ENCODE measurements at regions not wholly inside any gene's neighbourhood (a gene's known extent, or its start where the extent isn't known, plus 50 kb on each side); places are given as distances from the start of the nearest gene placed in this dataset.
"Not testable (repeated sequence)": the region's sequence is repeated elsewhere in the genome, so short reads cannot be mapped to it uniquely, and the experiment has no call there.

DNA sequence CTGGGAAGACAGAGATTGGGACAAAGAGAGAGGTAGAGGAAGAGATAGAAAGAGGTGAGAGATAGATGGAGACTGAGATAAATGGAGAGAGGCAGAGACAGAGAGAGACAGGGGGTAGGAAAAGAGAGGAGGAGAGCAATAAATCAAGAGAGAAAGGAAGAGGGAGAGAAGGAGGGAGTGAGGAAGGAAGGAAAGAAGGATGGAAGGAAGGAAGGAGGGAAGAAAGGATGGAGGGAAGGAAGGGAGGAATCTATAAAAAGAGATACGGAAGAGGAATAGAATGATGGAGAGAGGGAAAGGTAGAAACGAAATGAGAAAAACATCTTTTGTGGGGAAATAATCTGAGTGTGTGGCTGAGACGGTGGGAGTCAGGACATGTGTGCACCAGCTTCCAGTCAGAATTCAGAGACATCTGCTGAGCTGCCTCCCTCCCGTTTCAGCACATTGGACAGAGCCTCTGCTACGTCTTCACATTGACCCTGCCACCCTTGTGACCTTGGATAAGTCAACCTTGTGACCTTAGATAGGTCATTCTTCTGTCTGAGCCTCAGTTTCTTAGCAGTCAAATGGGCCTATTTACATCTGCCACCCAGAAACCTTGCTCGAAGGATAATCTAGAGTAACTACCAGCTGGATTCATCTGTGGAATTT is 417.8 kb downstream of the MIAT start:
- WGBS, 3 donors: 40 to 55% (median 43%) methylated on average over 6 of the region's 6 CpGs
- H3K27ac ChIP-seq: no peak overlapping the region
- no peak for DNase-seq
- H3K4me1 ChIP-seq (ENCODE audit: insufficient read depth): no peaks in the 10 kb centered on the region
- no peak overlapping the region for H3K4me3 ChIP-seq
- no peaks in the 10 kb centered on the region for H3K9me3 ChIP-seq
- no peaks in the 10 kb centered on the region for H3K27me3 ChIP-seq
- TF ChIP-seq EP300 (IDR thresholded peaks at IDR 0.05) (no peak), CTCF (IDR thresholded peaks at IDR 0.05) (no peak)
- H3K36me3 ChIP-seq: no peaks in the 10 kb centered on the region
- intact Hi-C loops (cut with DNase I): no loop called here

- WGBS, 3 donors: 34 to 61% (median 48%) methylated on average over 6 to 7 of the region's 7 CpGs
These were observed 418.5 kb downstream of the MIAT start for GRCh38 chr22:27075891-27076290.

GRCh38 chr22:27078064-27078463 is 420.7 kb downstream of the MIAT start:
- intact Hi-C loops (cut with DNase I); H3K4me1 ChIP-seq (ENCODE audit: insufficient read depth); H3K27me3 ChIP-seq; H3K27ac ChIP-seq; DNase-seq; H3K9me3 ChIP-seq; H3K4me3 ChIP-seq; H3K36me3 ChIP-seq: not testable (repeated sequence)
- 86 to 93% (median 88%) methylated on average over 3 of the region's 3 CpGs for WGBS, 3 donors

More at GRCh38 chr22:27075891-27076290, 418.5 kb downstream of the MIAT start:
- no peak for TF ChIP-seq EP300 (IDR thresholded peaks at IDR 0.05)
- TF ChIP-seq CTCF (IDR thresholded peaks at IDR 0.05): no peak
- no peak for TF ChIP-seq POLR2A (IDR thresholded peaks at IDR 0.05)
- H3K36me3 ChIP-seq: no peaks in the 10 kb centered on the region
- H3K27me3 ChIP-seq: no peaks in the 10 kb centered on the region
- intact Hi-C loops (cut with DNase I): no loop called here
- DNase-seq: no peak
- H3K9me3 ChIP-seq: no peaks in the 10 kb centered on the region
- H3K4me1 ChIP-seq (ENCODE audit: insufficient read depth): no peaks in the 10 kb centered on the region
- no peak overlapping the region for H3K4me3 ChIP-seq
- no peak overlapping the region for H3K27ac ChIP-seq

- intact Hi-C loops (cut with DNase I): no loop called here
These were observed 422.7 kb downstream of the MIAT start for GRCh38 chr22:27080036-27080578.

More at GRCh38 chr22:27080036-27080578, 422.7 kb downstream of the MIAT start:
- Histone ChIP-seq H3K27me3 (no peaks in the 10 kb centered on the region), H3K27ac (no peak overlapping the region), H3K4me1 (ENCODE audit: insufficient read depth) (no peaks in the 10 kb centered on the region), H3K36me3 (no peaks in the 10 kb centered on the region), H3K9me3 (no peaks in the 10 kb centered on the region), H3K4me3 (no peak overlapping the region)
- DNase-seq: no peak
- 86 to 93% (median 92%) methylated on average over 8 of the region's 8 CpGs for WGBS, 3 donors
- no peak for TF ChIP-seq CTCF (IDR thresholded peaks at IDR 0.05)
- no peak for TF ChIP-seq POLR2A (IDR thresholded peaks at IDR 0.05)
- no peak for TF ChIP-seq EP300 (IDR thresholded peaks at IDR 0.05)
